Spleen (tissue), 7 donors: ENCODE measurements at regions not wholly inside any gene's neighbourhood (a gene's known extent, or its start where the extent isn't known, plus 50 kb on each side); places are given as distances from the start of the nearest gene placed in this dataset.

Source experiments
- CTCF ChIP-seq, 11 experiments: fragments of 200-600 bp in 7 of 11; fragments of 450-650 bp in 4 of 11; sonication (generic) in 4 of 11; IDR thresholded peaks in 8 of 11; conservative IDR thresholded peaks in 3 of 11; 1 replicate in 7 of 11; 2 replicates in 4 of 11; pipeline versions ENCODE4 v1.4.0 to v1.8.0; 2016 to 2021; ENCODE audit warnings: antibody characterized with exemption in 11 of 11, inconsistent platforms in 4 of 11, mild to moderate bottlenecking in 1 of 11
- POLR2A ChIP-seq, 3 donors: fragments of 450-650 bp; IDR thresholded peaks; one replicate each; pipeline ENCODE4 v1.5.1; 2017; ENCODE audit warnings: antibody characterized with exemption in 3 of 3, mild to moderate bottlenecking in 1 of 3
- POLR2AphosphoS5 ChIP-seq, 3 donors: sonication (generic); formaldehyde crosslinking; IDR thresholded peaks; one replicate each; pipeline ENCODE4 v1.5.1; 2017; ENCODE audit warnings: antibody characterized with exemption in 3 of 3
- donor health status: DM: no; HTN: no; CAD: no; lungs with moderate emphysema.
- donor health status: DM: no; HTN: no; CAD: no.
- donor health status: DM: no; HTN: no; CAD: no.

- TF ChIP-seq CTCF (IDR thresholded peaks at IDR 0.05 in 8 of 11, conservative IDR thresholded peaks at IDR 0.05 in 3 of 11): no peak
- no peak for TF ChIP-seq POLR2A (IDR thresholded peaks at IDR 0.05)
- TF ChIP-seq POLR2AphosphoS5 (IDR thresholded peaks at IDR 0.05): no peak
These were observed 169.3 kb downstream of the PCDH20 start for GRCh38 chr13:61246351-61246750.
